ENCODE measurements at regions not wholly inside any gene's neighbourhood (a gene's known extent, or its start where the extent isn't known, plus 50 kb on each side); places are given as distances from the start of the nearest gene placed in this dataset.

DNA sequence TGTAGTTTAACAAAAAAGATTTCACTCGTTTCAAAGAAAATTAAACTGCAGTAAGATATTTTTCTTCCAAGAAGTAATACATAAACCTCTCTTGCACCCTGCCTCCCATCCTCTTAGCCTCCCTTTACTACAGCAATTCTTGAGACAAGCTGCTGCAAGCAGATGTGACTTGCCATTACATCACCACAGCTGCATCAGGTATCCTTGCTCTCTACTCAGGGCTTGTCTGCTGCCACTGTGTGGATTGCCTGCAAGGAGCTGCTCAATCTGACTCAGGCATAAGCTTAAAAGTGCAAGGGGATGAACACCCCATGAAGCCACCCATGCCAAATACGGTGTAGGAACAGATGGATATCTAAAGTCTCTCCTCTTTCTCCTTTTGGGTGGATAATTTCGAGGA lies 609.9 kb downstream of the DNAJB9 start:
- TF ChIP-seq POLR2A (IDR thresholded peaks at IDR 0.05) = no peak
- TF ChIP-seq, protein P1, sequence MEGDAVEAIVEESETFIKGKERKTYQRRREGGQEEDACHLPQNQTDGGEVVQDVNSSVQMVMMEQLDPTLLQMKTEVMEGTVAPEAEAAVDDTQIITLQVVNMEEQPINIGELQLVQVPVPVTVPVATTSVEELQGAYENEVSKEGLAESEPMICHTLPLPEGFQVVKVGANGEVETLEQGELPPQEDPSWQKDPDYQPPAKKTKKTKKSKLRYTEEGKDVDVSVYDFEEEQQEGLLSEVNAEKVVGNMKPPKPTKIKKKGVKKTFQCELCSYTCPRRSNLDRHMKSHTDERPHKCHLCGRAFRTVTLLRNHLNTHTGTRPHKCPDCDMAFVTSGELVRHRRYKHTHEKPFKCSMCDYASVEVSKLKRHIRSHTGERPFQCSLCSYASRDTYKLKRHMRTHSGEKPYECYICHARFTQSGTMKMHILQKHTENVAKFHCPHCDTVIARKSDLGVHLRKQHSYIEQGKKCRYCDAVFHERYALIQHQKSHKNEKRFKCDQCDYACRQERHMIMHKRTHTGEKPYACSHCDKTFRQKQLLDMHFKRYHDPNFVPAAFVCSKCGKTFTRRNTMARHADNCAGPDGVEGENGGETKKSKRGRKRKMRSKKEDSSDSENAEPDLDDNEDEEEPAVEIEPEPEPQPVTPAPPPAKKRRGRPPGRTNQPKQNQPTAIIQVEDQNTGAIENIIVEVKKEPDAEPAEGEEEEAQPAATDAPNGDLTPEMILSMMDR (IDR thresholded peaks at IDR 0.05) = no peak

Data from right lobe of liver (tissue), 4 donors.